HG03354 (cell line): ENCODE measurements at regions not wholly inside any gene's neighbourhood (a gene's known extent, or its start where the extent isn't known, plus 50 kb on each side); places are given as distances from the start of the nearest gene placed in this dataset.

Source experiments
- ATAC-seq: cut with Tn5 transposase; IDR thresholded peaks from one replicate; pipeline ENCODE4 v1.9.1; 2021; ENCODE audit warnings: mild to moderate bottlenecking; ENCODE audit not compliant: unreplicated experiment, poor library complexity, severe bottlenecking

GRCh38 chr6:152897807-152898399, 84.9 kb downstream of the FBXO5 start:
- ATAC-seq, result peak; percentile 100

- no peak for ATAC-seq
These were observed 78.2 kb downstream of the FBXO5 start for GRCh38 chr6:152904678-152905077.

GRCh38 chr6:152905551-152906299, 77.1 kb downstream of the FBXO5 start:
- no peak for ATAC-seq

GRCh38 chr6:152909241-152909640, 73.6 kb downstream of the FBXO5 start:
- ATAC-seq, result no peak

- no peak for ATAC-seq
These were observed 66.8 kb downstream of the FBXO5 start for GRCh38 chr6:152916035-152916434.

GRCh38 chr6:152918991-152919390, 63.9 kb downstream of the FBXO5 start:
- no peak for ATAC-seq

- no peak for ATAC-seq
These were observed 62.8 kb downstream of the FBXO5 start for GRCh38 chr6:152920016-152920415.
